ENCODE measurements at regions not wholly inside any gene's neighbourhood (a gene's known extent, or its start where the extent isn't known, plus 50 kb on each side); places are given as distances from the start of the nearest gene placed in this dataset.

GRCh38 chr7:52555805-52556204, 479.6 kb upstream of the POM121L12 start:
- TF ChIP-seq POLR2A (IDR thresholded peaks at IDR 0.05), result no peak
- TF ChIP-seq CTCF (IDR thresholded peaks at IDR 0.05), result no peak

All from testis (tissue), 2 donors.